Transverse colon (tissue), 4 donors: ENCODE measurements at regions not wholly inside any gene's neighbourhood (a gene's known extent, or its start where the extent isn't known, plus 50 kb on each side); places are given as distances from the start of the nearest gene placed in this dataset.

Experiments used
- DNase-seq: peaks from one replicate; pipeline ENCODE4 v3.0.0-alpha.2; 2019
- H3K27ac ChIP-seq, 4 donors: fragments of 200-600 bp; sonication (generic); 2 replicates each; pipeline ENCODE4 v1.5.1; 2016 to 2018; ENCODE audit warnings: inconsistent platforms in 4 of 4
- H3K27me3 ChIP-seq: fragments of 200-600 bp; sonication (generic); 2 replicates; pipeline ENCODE4 v1.5.1; 2017; ENCODE audit warnings: inconsistent platforms
- H3K36me3 ChIP-seq, 4 donors: fragments of 200-600 bp; sonication (generic); 2 replicates each; pipeline ENCODE4 v1.5.1; 2017 to 2019; ENCODE audit warnings: inconsistent platforms in 4 of 4
- H3K4me1 ChIP-seq, 4 donors: fragments of 200-600 bp; sonication (generic); 2 replicates each; pipeline ENCODE4 v1.5.1; 2017 to 2020; ENCODE audit warnings: inconsistent platforms in 4 of 4
- H3K4me3 ChIP-seq, 4 donors: fragments of 200-600 bp; sonication (generic); 1 replicate in 1 of 4; 2 replicates in 3 of 4; pipeline versions ENCODE4 v1.5.1 to v1.6.1; 2017 to 2019; ENCODE audit warnings: inconsistent platforms in 4 of 4
- H3K9me3 ChIP-seq, 2 donors: fragments of 200-600 bp; sonication (generic); 2 replicates each; pipeline ENCODE4 v1.5.1; 2017 to 2019; ENCODE audit warnings: inconsistent platforms in 2 of 2
- EP300 ChIP-seq: sonication (generic); formaldehyde crosslinking; IDR thresholded peaks from one replicate; pipeline ENCODE4 v1.6.1; 2017; ENCODE audit warnings: antibody characterized with exemption, low read depth
- POLR2A ChIP-seq: fragments of 450-650 bp; IDR thresholded peaks from one replicate; pipeline ENCODE4 v1.6.1; 2016; ENCODE audit warnings: antibody characterized with exemption, mild to moderate bottlenecking, moderate library complexity
- POLR2AphosphoS5 ChIP-seq, 3 donors: sonication (generic); formaldehyde crosslinking; IDR thresholded peaks; one replicate each; pipeline ENCODE4 v1.6.1; 2016; ENCODE audit warnings: antibody characterized with exemption in 3 of 3
- WGBS, 2 donors: methylation state at CpG; one replicate each; pipeline ENCODE4 v1.1.5; 2018; ENCODE audit warnings: low coverage in 1 of 2; 5-methylcytosine and 5-hydroxymethylcytosine counted together
- in situ Hi-C, 4 donors: fragments of 200-750 bp; cut with MboI; loops; one replicate each; pipeline versions ENCODE4 v1.15.0 to v1.15.1; 2017; ENCODE audit warnings: low sequenced_read_pairs in 3 of 4, low pct_ligation_motif_present in 1 of 4, low pct_unique_long_range_greater_than_20kb in 1 of 4
- intact Hi-C: fragments of 100-400 bp; cut with DNase I; formaldehyde crosslinking; loops from one replicate; pipeline ENCODE4 v1.15.1; 2023; ENCODE audit warnings: low total_unique reads
- TF ChIP-seq, protein P1 (sequence below), 5 experiments: fragments of 200-600 bp in 3 of 5; fragments of 450-650 bp in 2 of 5; sonication (generic) in 3 of 5; IDR thresholded peaks; 1 replicate in 2 of 5; 2 replicates in 3 of 5; pipeline ENCODE4 v1.5.1; 2016 to 2017; ENCODE audit warnings: antibody characterized with exemption in 5 of 5, inconsistent platforms in 3 of 5, mild to moderate bottlenecking in 2 of 5, moderate library complexity in 1 of 5

- TF ChIP-seq, protein P1, sequence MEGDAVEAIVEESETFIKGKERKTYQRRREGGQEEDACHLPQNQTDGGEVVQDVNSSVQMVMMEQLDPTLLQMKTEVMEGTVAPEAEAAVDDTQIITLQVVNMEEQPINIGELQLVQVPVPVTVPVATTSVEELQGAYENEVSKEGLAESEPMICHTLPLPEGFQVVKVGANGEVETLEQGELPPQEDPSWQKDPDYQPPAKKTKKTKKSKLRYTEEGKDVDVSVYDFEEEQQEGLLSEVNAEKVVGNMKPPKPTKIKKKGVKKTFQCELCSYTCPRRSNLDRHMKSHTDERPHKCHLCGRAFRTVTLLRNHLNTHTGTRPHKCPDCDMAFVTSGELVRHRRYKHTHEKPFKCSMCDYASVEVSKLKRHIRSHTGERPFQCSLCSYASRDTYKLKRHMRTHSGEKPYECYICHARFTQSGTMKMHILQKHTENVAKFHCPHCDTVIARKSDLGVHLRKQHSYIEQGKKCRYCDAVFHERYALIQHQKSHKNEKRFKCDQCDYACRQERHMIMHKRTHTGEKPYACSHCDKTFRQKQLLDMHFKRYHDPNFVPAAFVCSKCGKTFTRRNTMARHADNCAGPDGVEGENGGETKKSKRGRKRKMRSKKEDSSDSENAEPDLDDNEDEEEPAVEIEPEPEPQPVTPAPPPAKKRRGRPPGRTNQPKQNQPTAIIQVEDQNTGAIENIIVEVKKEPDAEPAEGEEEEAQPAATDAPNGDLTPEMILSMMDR (IDR thresholded peaks at IDR 0.05), result no peak
- TF ChIP-seq POLR2A, result no peak
- no peak for TF ChIP-seq EP300
- TF ChIP-seq POLR2AphosphoS5 (IDR thresholded peaks at IDR 0.05), result no peak
- Histone ChIP-seq H3K36me3 (no peaks in the 10 kb centered on the region), H3K4me1 (no peaks in the 10 kb centered on the region), H3K4me3 (no peak overlapping the region), H3K27me3 (no peaks in the 10 kb centered on the region), H3K27ac (no peak overlapping the region), H3K9me3 (no peaks in the 10 kb centered on the region)
- 73 to 83% methylated on average over 2 to 3 of the region's 3 CpGs for WGBS, 2 donors
- intact Hi-C loops (no loop called here), in situ Hi-C loops (no loop called here)
- DNase-seq, result no peak
Measured at GRCh38 chr1:187617776-187618175, 789.0 kb downstream of the PLA2G4A start.

DNA sequence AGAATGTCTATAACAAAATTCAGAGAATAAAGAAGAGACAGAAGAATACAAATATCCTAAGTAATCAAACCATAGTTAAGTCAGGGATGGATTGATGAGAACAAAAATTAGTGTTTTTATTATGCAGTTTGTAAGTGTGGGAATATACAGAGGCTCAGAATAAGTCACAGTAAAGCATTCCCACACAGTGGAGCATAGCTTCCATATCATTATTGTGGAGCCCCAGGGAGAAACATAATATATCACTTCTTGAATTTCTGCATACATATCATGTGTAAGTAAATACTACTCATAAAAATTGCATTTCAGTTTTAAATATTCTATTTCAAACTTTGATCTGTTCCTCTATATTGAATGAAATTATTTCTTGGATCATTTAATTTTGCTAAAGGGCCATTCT lies 790.4 kb downstream of the PLA2G4A start:
- no peaks in the 10 kb centered on the region for H3K9me3 ChIP-seq
- H3K36me3 ChIP-seq, result no peaks in the 10 kb centered on the region
- H3K27me3 ChIP-seq, result no peaks in the 10 kb centered on the region
- intact Hi-C loops (no loop called here), in situ Hi-C loops (no loop called here)
- no peaks in the 10 kb centered on the region for H3K4me1 ChIP-seq
- no peak overlapping the region for H3K4me3 ChIP-seq
- no peak for DNase-seq
- no peak for TF ChIP-seq POLR2AphosphoS5 (IDR thresholded peaks at IDR 0.05)
- TF ChIP-seq, protein P1 (IDR thresholded peaks at IDR 0.05), result no peak
- H3K27ac ChIP-seq, result no peak overlapping the region

DNA sequence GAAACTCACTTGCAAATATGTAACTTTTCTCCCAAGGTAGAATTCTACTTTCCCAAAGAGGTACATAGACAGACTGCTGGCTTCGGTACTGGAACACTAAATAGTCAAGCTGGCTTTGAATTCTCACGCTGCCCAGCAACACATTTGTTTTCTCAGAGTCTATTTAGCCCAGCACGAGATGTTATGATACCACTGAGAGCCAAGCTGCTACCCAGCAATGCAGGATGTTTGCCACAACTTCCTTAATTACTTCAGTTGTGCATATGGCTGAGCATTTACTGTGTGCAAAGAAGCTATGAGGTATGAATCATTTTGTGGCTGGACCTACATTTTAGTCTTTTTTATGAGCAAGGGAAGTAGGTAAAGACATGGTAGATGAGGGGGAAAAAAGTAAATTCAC lies 793.2 kb downstream of the PLA2G4A start:
- no peak for DNase-seq
- no peak for TF ChIP-seq POLR2AphosphoS5 (IDR thresholded peaks at IDR 0.05)
- TF ChIP-seq POLR2A, result no peak
- TF ChIP-seq, protein P1 (IDR thresholded peaks at IDR 0.05), result no peak
- TF ChIP-seq EP300, result no peak
- H3K4me1 ChIP-seq, result no peaks in the 10 kb centered on the region
- H3K27ac ChIP-seq, result no peak overlapping the region
- H3K27me3 ChIP-seq, result no peaks in the 10 kb centered on the region
- intact Hi-C loops (no loop called here), in situ Hi-C loops (no loop called here)
- H3K4me3 ChIP-seq, result no peak overlapping the region
- no peaks in the 10 kb centered on the region for H3K36me3 ChIP-seq
- H3K9me3 ChIP-seq, result no peaks in the 10 kb centered on the region
- 63 to 65% methylated on average over 2 to 3 of the region's 3 CpGs for WGBS, 2 donors

GRCh38 chr1:187622545-187622944 lies 793.8 kb downstream of the PLA2G4A start:
- Histone ChIP-seq H3K4me3 (no peak overlapping the region), H3K36me3 (no peaks in the 10 kb centered on the region), H3K9me3 (no peaks in the 10 kb centered on the region), H3K27me3 (no peaks in the 10 kb centered on the region), H3K4me1 (no peaks in the 10 kb centered on the region), H3K27ac (no peak overlapping the region)
- TF ChIP-seq POLR2AphosphoS5 (IDR thresholded peaks at IDR 0.05), result no peak
- TF ChIP-seq, protein P1 (IDR thresholded peaks at IDR 0.05), result no peak
- intact Hi-C loops, result no loop called here
- in situ Hi-C loops, result no loop called here
- DNase-seq, result no peak
- WGBS, 2 donors, result 36 to 38% methylated on average over 1 of the region's 1 CpG
